Kidney glomerular epithelial cell (primary cell): ENCODE measurements at regions not wholly inside any gene's neighbourhood (a gene's known extent, or its start where the extent isn't known, plus 50 kb on each side); places are given as distances from the start of the nearest gene placed in this dataset.

Experiments
- DNase-seq: peaks from one replicate; lab custom pipeline; 2025; lab: John Stamatoyannopoulos, UW

- DNase-seq: no peak
These were observed 203.4 kb downstream of the AUH start for GRCh38 chr9:91158286-91158685.

GRCh38 chr9:91158946-91159345, 202.8 kb downstream of the AUH start:
- DNase-seq: no peak

- no peak for DNase-seq
These were observed 202.0 kb downstream of the AUH start for GRCh38 chr9:91159664-91160121.

GRCh38 chr9:91160181-91160580, 201.5 kb downstream of the AUH start:
- DNase-seq: no peak

GRCh38 chr9:91160599-91161464, 200.9 kb downstream of the AUH start:
- DNase-seq: no peak

- no peak for DNase-seq
These were observed 200.0 kb downstream of the AUH start for GRCh38 chr9:91161465-91162300.

GRCh38 chr9:91162311-91162710, 199.4 kb downstream of the AUH start:
- DNase-seq: peak; percentile 18

GRCh38 chr9:91162784-91163443, 198.8 kb downstream of the AUH start:
- no peak for DNase-seq

- no peak for DNase-seq
These were observed 198.3 kb downstream of the AUH start for GRCh38 chr9:91163444-91163772.

GRCh38 chr9:91163773-91164471, 197.8 kb downstream of the AUH start:
- DNase-seq: no peak
